ENCODE measurements at regions not wholly inside any gene's neighbourhood (a gene's known extent, or its start where the extent isn't known, plus 50 kb on each side); places are given as distances from the start of the nearest gene placed in this dataset.

DNA sequence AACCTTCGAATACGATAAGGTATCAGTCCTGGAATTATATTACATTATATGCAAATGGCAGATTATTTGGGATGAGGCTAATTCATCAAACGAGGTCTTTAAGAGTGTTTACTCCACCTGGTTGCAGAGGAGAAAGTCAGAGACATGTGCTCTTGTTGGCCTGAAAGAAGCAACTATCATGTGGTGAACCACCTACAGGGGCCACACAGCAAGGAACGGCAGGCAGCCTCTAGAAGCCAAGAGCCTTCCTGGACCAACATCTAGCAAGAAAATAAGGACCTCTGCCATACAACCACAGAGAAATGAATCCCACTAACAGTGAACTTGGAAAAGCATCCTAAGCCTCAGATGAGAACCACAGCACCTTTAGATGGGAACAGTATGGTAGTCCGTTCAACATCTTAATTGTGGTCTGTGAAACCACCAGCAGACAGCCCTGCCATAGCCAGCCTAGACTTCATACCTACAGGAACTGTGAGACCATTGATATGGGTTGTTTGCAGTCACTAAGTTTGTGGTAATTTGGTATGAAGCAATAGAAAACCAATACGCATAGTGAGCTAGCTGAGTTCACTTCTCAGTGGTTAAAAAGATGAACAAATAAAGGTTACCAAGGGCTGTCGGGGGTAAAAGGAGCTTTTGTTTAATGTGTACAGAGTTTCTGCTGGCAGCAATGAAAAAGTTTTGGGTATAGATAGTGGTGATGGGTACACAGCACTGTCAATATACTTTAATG lies 345.7 kb upstream of the RUNX1 start:
- no peak overlapping the region for H3K9ac ChIP-seq (replicated peaks; ENCODE audit: extremely low read depth, insufficient read depth, low read length)
- H3K9me1 ChIP-seq (replicated peaks; ENCODE audit: control insufficient read depth, extremely low read depth, insufficient read depth, low read length), result no peaks in the 10 kb centered on the region
- peaks cover 13% of the 10 kb centered on the region for H3K4me1 ChIP-seq (ENCODE audit: control insufficient read depth, extremely low read depth, insufficient read depth, low read length)
- H3K9me3 ChIP-seq (replicated peaks; ENCODE audit: control insufficient read depth, insufficient read depth, low read length), result no peaks in the 10 kb centered on the region
- dilution Hi-C loops (cut with MboI; ENCODE audit: extremely low pct_ligation_motif_present, low sequenced_read_pairs), result no loop called here
- H3K4me3 ChIP-seq (replicated peaks in 1 of 3; ENCODE audit: insufficient read depth in 1 of 3, low read depth in 1 of 3, low read length in 3 of 3), result no peak overlapping the region
- DNase-seq (ENCODE audit: low read depth, low spot score) (no peak), FAIRE-seq (no peak)
- H3K27me3 ChIP-seq (ENCODE audit: control insufficient read depth in 2 of 2, insufficient read depth in 2 of 2, low read length in 2 of 2), result no peaks in the 10 kb centered on the region
- H2AFZ ChIP-seq (ENCODE audit: low read depth, low read length), result no peak overlapping the region
- intact Hi-C loops (cut with micrococcal nuclease), result no loop called here
- no peaks in the 10 kb centered on the region for H4K20me1 ChIP-seq (replicated peaks; ENCODE audit: control insufficient read depth, extremely low read depth, insufficient read depth, low read length)
- BruUV-seq (replicated peaks), result no TSS peak
- ChIA-PET CTCF (no interaction called here), POLR2A (no interaction called here)
- TF ChIP-seq GATA2 (IDR thresholded peaks at IDR 0.05; ENCODE audit: insufficient read depth, insufficient read length, low read depth, low read length), result no peak
- TF ChIP-seq FOS (IDR thresholded peaks at IDR 0.05; ENCODE audit: borderline replicate concordance, insufficient read depth, low read length), result no peak
- no peak for TF ChIP-seq EZH2 (IDR thresholded peaks at IDR 0.05; ENCODE audit: borderline replicate concordance, low read depth, low read length, severe bottlenecking)
- no peak for TF ChIP-seq JUN (IDR thresholded peaks at IDR 0.05; ENCODE audit: borderline replicate concordance, insufficient read depth, insufficient read length, low read depth)
- TF ChIP-seq, protein P1, sequence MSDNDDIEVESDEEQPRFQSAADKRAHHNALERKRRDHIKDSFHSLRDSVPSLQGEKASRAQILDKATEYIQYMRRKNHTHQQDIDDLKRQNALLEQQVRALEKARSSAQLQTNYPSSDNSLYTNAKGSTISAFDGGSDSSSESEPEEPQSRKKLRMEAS (IDR thresholded peaks at IDR 0.05; ENCODE audit: insufficient read depth, insufficient read length), result no peak
- TF ChIP-seq POLR2A (IDR thresholded peaks at IDR 0.05; ENCODE audit: low read depth, low read length), result no peak
- TF ChIP-seq POLR2AphosphoS5 (IDR thresholded peaks at IDR 0.05; ENCODE audit: insufficient read depth, low read depth, low read length), result no peak
- no peak for TF ChIP-seq MYC (IDR thresholded peaks at IDR 0.05; ENCODE audit: low read depth, low read length)
- TF ChIP-seq, protein P2, sequence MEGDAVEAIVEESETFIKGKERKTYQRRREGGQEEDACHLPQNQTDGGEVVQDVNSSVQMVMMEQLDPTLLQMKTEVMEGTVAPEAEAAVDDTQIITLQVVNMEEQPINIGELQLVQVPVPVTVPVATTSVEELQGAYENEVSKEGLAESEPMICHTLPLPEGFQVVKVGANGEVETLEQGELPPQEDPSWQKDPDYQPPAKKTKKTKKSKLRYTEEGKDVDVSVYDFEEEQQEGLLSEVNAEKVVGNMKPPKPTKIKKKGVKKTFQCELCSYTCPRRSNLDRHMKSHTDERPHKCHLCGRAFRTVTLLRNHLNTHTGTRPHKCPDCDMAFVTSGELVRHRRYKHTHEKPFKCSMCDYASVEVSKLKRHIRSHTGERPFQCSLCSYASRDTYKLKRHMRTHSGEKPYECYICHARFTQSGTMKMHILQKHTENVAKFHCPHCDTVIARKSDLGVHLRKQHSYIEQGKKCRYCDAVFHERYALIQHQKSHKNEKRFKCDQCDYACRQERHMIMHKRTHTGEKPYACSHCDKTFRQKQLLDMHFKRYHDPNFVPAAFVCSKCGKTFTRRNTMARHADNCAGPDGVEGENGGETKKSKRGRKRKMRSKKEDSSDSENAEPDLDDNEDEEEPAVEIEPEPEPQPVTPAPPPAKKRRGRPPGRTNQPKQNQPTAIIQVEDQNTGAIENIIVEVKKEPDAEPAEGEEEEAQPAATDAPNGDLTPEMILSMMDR (IDR thresholded peaks at IDR 0.05; ENCODE audit: extremely low read depth in 1 of 2, insufficient read depth in 1 of 2, low read depth in 1 of 2, low read length in 2 of 2), result no peak
- H3K36me3 ChIP-seq (ENCODE audit: control insufficient read depth in 2 of 2, extremely low read depth in 1 of 2, insufficient read depth in 2 of 2, low read length in 2 of 2), result no peaks in the 10 kb centered on the region
- H3K4me2 ChIP-seq (ENCODE audit: insufficient read depth, low read length), result no peak overlapping the region
- no peak overlapping the region for H3K27ac ChIP-seq (ENCODE audit: insufficient read depth, low read depth, low read length)
- H3K79me2 ChIP-seq (ENCODE audit: control insufficient read depth, insufficient read depth, low read length), result no peaks in the 10 kb centered on the region

All from endothelial cell of umbilical vein (primary cell).